Activated CD8-positive, alpha-beta T cell treated with anti-CD3 and anti-CD28 coated beads for 36 hours (primary cell): ENCODE measurements at regions not wholly inside any gene's neighbourhood (a gene's known extent, or its start where the extent isn't known, plus 50 kb on each side); places are given as distances from the start of the nearest gene placed in this dataset.

Experiments used
- ATAC-seq: fragments of 200-7000 bp; cut with Tn5 transposase; one replicate; pipeline ENCODE4 v1.10.0; 2021; ENCODE audit warnings: mild to moderate bottlenecking, moderate library complexity
- CTCF ChIA-PET: fragments of 350-600 bp; sonication (Branson Sonifier 250); formaldehyde crosslinking; loops from one replicate; lab custom pipeline; 2021; ENCODE audit warnings: antibody characterized with exemption; lab: Charles Lee
- POLR2A ChIA-PET: fragments of 350-600 bp; sonication (Branson Sonifier 250); formaldehyde crosslinking; loops from one replicate; lab custom pipeline; 2021; ENCODE audit warnings: antibody characterized with exemption; lab: Charles Lee
- DNase-seq: peaks from one replicate; pipeline ENCODE4 v3.0.0-alpha.2; 2020
- H3K27ac Mint-ChIP-seq: one replicate; pipeline ENCODE4 v1.8.0; 2021; ENCODE audit warnings: mild to moderate bottlenecking, mixed read lengths
- H3K27me3 Mint-ChIP-seq: one replicate; pipeline ENCODE4 v1.8.0; 2021; ENCODE audit warnings: mixed read lengths
- H3K36me3 Mint-ChIP-seq: one replicate; pipeline ENCODE4 v1.8.0; 2021; ENCODE audit warnings: low read depth, mixed read lengths
- H3K4me1 Mint-ChIP-seq: one replicate; pipeline ENCODE4 v1.8.0; 2021; ENCODE audit warnings: low read depth, mixed read lengths
- H3K4me3 Mint-ChIP-seq: one replicate; pipeline ENCODE4 v1.8.0; 2021; ENCODE audit warnings: mild to moderate bottlenecking, moderate library complexity, mixed read lengths
- H3K9me3 Mint-ChIP-seq: one replicate; pipeline ENCODE4 v1.8.0; 2021; ENCODE audit warnings: mixed read lengths
- CTCF ChIP-seq: fragments of 200-600 bp; IDR thresholded peaks from one replicate; pipeline ENCODE4 v1.8.0; 2022; ENCODE audit warnings: antibody characterized with exemption, mild to moderate bottlenecking
- intact Hi-C: fragments of 100-400 bp; cut with micrococcal nuclease; formaldehyde crosslinking; loops from one replicate; pipeline ENCODE4 v1.10.0; 2022

DNA sequence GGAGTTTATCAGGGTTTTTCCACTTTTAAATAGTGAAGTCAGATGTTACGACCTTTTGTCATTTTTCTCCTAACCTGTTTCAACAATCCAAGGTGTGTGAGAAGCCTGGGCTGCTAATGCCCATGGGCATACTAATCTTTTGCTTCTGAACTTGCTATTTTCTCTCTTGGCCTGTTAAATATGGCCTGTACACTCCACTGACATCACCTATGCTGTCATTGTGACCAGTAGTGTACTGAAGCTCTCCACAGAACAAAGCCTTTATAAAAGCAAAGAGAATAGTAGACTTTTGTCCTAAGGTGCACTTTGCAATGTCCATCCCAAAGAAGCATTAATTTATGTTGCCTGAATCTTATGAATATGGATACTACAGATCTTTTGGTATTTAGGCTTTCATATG is 1490.5 kb downstream of the STIM2 start:
- Mint-ChIP-seq H3K4me1 (no peaks in the 10 kb centered on the region), H3K9me3 (peaks cover 8% of the 10 kb centered on the region), H3K27ac (no peak overlapping the region), H3K27me3 (no peaks in the 10 kb centered on the region), H3K4me3 (no peak overlapping the region), H3K36me3 (no peaks in the 10 kb centered on the region)
- intact Hi-C loops: no loop called here
- POLR2A ChIA-PET: no interaction called here
- CTCF ChIA-PET: no interaction called here
- no peak for ATAC-seq
- no peak for DNase-seq
- no peak for TF ChIP-seq CTCF

DNA sequence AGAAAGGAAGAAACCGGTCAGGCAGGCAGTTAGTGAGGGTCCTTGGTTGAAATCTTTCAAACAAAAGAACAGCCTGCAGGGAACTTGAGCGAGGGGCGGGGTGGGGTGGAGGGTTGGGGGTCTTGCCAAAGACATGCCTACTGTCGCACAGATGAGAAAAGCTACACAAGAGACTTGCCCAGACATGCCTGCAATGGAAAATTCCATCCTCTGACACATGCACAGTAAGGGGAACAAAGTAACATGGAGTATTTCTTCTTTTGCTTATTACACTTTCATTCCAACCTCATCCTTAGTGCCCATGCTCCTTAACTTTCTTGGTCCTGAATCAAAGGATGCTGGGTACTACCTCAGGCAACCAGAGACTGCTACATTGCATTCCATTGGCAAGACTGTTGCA is 1491.2 kb downstream of the STIM2 start:
- no peak overlapping the region for H3K27ac Mint-ChIP-seq
- no peak overlapping the region for H3K4me3 Mint-ChIP-seq
- POLR2A ChIA-PET: no interaction called here
- CTCF ChIA-PET: no interaction called here
- no peaks in the 10 kb centered on the region for H3K27me3 Mint-ChIP-seq
- intact Hi-C loops: no loop called here
- ATAC-seq (no peak), DNase-seq (no peak)
- no peaks in the 10 kb centered on the region for H3K36me3 Mint-ChIP-seq
- peaks cover 9% of the 10 kb centered on the region for H3K9me3 Mint-ChIP-seq
- TF ChIP-seq CTCF: no peak
- no peaks in the 10 kb centered on the region for H3K4me1 Mint-ChIP-seq

DNA sequence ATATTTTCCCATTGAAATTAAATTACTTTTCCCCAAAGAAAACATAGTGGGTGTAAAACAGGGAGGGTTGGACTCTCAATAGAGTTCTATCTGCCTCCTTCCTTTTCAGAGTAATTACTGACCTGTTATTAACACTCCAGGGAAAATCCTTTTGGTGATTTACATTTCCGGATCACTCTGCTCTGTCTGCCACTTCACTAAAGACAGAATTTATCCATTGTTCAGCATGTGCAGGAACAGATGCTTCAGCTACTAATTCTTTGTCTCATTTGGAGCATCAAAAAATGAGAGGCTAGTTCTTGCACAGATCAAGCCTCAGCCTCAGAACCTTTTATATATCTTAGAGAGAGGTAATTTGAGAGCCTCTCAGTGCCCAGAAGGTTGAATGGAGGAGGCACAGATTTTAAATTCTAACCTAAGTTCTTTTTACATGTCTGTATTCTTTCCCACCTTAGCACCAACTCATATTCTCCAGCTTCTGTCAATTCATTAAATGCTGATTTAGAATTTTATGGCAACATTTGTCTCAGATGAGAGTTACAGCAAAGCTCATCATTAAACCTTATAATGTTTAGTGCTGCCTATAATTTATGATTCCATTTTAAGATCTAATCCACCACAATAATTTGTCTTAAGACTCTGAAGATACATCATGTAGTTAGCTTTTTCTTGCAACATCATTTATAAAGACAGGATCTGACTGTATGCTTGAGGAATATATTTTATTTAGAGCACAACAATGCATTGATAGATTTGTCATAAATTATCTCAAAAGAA is 1494.4 kb downstream of the STIM2 start:
- no peaks in the 10 kb centered on the region for H3K36me3 Mint-ChIP-seq
- POLR2A ChIA-PET: no interaction called here

DNA sequence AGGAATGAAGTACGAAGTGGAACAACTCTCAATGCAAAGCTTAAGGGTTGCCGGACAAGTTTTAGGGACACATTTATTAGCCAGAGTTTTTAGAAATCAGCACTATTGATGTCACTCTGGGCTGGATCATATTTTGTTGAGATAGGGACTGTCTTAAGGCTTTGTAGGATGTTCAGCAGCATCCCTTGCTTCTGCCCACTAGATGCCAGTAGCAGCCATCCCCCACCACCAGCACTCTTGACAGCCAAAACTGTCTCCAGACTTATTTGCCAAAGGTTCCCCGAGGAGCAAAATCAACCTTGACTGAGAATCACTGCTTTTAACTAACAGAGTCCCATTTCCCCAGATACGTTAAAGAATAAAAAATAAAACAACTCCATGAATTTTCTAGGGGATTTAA is 1497.3 kb downstream of the STIM2 start:
- DNase-seq (no peak), ATAC-seq (no peak)
- peaks cover 8% of the 10 kb centered on the region for H3K9me3 Mint-ChIP-seq
- H3K4me3 Mint-ChIP-seq: no peak overlapping the region
- intact Hi-C loops: no loop called here
- CTCF ChIA-PET: no interaction called here
- no peaks in the 10 kb centered on the region for H3K36me3 Mint-ChIP-seq
- H3K27me3 Mint-ChIP-seq: no peaks in the 10 kb centered on the region
- no peak overlapping the region for H3K27ac Mint-ChIP-seq
- H3K4me1 Mint-ChIP-seq: no peaks in the 10 kb centered on the region
- POLR2A ChIA-PET: no interaction called here
- no peak for TF ChIP-seq CTCF

More for the DNA sequence above, 1494.4 kb downstream of the STIM2 start:
- H3K4me1 Mint-ChIP-seq: no peaks in the 10 kb centered on the region
- H3K4me3 Mint-ChIP-seq: no peak overlapping the region
- ATAC-seq: no peak
- H3K27me3 Mint-ChIP-seq: no peaks in the 10 kb centered on the region
- DNase-seq: no peak
- H3K27ac Mint-ChIP-seq: no peak overlapping the region
- TF ChIP-seq CTCF: no peak
- H3K9me3 Mint-ChIP-seq: peaks cover 11% of the 10 kb centered on the region
- CTCF ChIA-PET: no interaction called here
- intact Hi-C loops: no loop called here

DNA sequence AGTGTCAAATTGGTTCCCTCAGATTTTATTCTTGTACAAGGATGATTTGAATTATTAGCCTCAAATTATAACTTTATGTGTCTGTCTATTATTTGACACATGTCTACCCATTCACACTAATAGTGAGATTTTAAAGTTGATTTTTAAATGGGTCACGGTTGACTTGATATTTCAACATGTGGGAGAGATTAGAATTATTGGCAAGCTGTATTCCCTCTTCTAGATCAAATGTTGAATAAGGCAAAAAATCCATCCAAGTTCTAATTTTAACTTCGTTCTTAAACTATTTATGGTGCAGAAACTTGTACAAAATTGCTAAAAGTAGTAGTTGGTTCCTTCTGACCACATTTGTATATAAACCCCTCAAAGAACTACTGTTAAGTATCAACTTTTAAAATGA is 1498.0 kb downstream of the STIM2 start:
- no peak overlapping the region for H3K4me3 Mint-ChIP-seq
- ChIA-PET POLR2A (no interaction called here), CTCF (no interaction called here)
- no peak for TF ChIP-seq CTCF
- DNase-seq (no peak), ATAC-seq (no peak)
- no peaks in the 10 kb centered on the region for H3K36me3 Mint-ChIP-seq
- peaks cover 7% of the 10 kb centered on the region for H3K9me3 Mint-ChIP-seq
- no peak overlapping the region for H3K27ac Mint-ChIP-seq
- H3K27me3 Mint-ChIP-seq: no peaks in the 10 kb centered on the region
- no peaks in the 10 kb centered on the region for H3K4me1 Mint-ChIP-seq
- intact Hi-C loops: no loop called here
